K562 (cell line): ENCODE measurements at regions not wholly inside any gene's neighbourhood (a gene's known extent, or its start where the extent isn't known, plus 50 kb on each side); places are given as distances from the start of the nearest gene placed in this dataset.

ENCODE experiments used
- ATAC-seq: fragments of 200-7000 bp; cut with Tn5 transposase; 3 replicates; pipeline ENCODE4 v1.9.1; 2020; ENCODE audit warnings: moderate library complexity
- BruUV-seq: library from RNA; stranded (reverse); fragments of 400-500 nt; replicated peaks from 2 replicates; lab custom pipeline; 2021; lab: Mats Ljungman, UMichigan
- CTCF ChIA-PET: fragments of 300-600 bp; formaldehyde crosslinking; extraction: SDS; loops from one replicate; lab custom pipeline; 2021; ENCODE audit warnings: low intra/inter-chr PET ratio; lab: Yijun Ruan, JAX
- POLR2A ChIA-PET: fragments of 300-600, 350-650 bp; sonication (Branson Sonifier 250); formaldehyde crosslinking; extraction: SDS; loops from one replicate; lab custom pipeline; 2021; ENCODE audit warnings: antibody characterized with exemption, inconsistent platforms; lab: Yijun Ruan, JAX
- DNase-seq, 4 experiments: peaks; one replicate each; pipeline versions ENCODE4 v3.0.0 to v3.0.0-alpha.2; 2011 to 2018; ENCODE audit warnings: low spot score in 3 of 4, mixed read lengths in 3 of 4; ENCODE audit errors: extremely low read depth in 1 of 4
- FAIRE-seq: peaks from 2 replicates; lab custom pipeline; 2011; peaks lifted over from hg19 to GRCh38; lab: Jason Lieb, UNC
- H2AFZ ChIP-seq: 2 replicates; pipeline ENCODE4 v1.6.0; 2011; ENCODE audit warnings: low read depth, low read length, control low read depth, inconsistent platforms
- H3K27ac ChIP-seq: fragments of 200-600 bp; 3 replicates; pipeline ENCODE4 v1.8.0; 2011; ENCODE audit warnings: low read depth, mild to moderate bottlenecking, control low read depth, inconsistent platforms, low read length, moderate library complexity, mixed read lengths; ENCODE audit errors: extremely low read depth
- H3K27me3 ChIP-seq, 2 experiments: fragments of 300-600 bp in 1 of 2; 2 replicates in 1 of 2; 3 replicates in 1 of 2; pipeline versions ENCODE4 v1.6.0 to v1.8.0; 2011; ENCODE audit warnings: inconsistent platforms in 2 of 2, low read length in 2 of 2, mild to moderate bottlenecking in 1 of 2, mixed read lengths in 1 of 2, moderate library complexity in 1 of 2; ENCODE audit not compliant: control insufficient read depth in 2 of 2, insufficient read depth in 2 of 2
- H3K36me3 ChIP-seq: fragments of 300-600 bp; 3 replicates; pipeline ENCODE4 v1.8.0; 2011; ENCODE audit warnings: mild to moderate bottlenecking, low read length, inconsistent platforms; ENCODE audit not compliant: control insufficient read depth, insufficient read depth
- H3K4me1 ChIP-seq, 2 experiments: fragments of 200-600 bp in 1 of 2; replicated peaks in 1 of 2; 2 replicates in 1 of 2; 3 replicates in 1 of 2; pipeline versions ENCODE4 v1.5.1 to v1.8.0; 2011; ENCODE audit warnings: inconsistent platforms in 2 of 2, low read length in 2 of 2, mild to moderate bottlenecking in 1 of 2, mixed read lengths in 1 of 2, moderate library complexity in 1 of 2; ENCODE audit not compliant: control insufficient read depth in 2 of 2, insufficient read depth in 2 of 2
- H3K4me2 ChIP-seq: 2 replicates; pipeline ENCODE4 v1.6.1; 2011; ENCODE audit warnings: low read length, control low read depth, inconsistent platforms, mixed read lengths; ENCODE audit not compliant: insufficient read depth
- H3K4me3 ChIP-seq: fragments of 200-600 bp; sonication (generic), shearing (Covaris generic); 2 replicates; pipeline ENCODE4 v1.5.1; 2016; ENCODE audit warnings: control low read depth, inconsistent platforms
- H3K79me2 ChIP-seq: fragments of 200-600 bp; 3 replicates; pipeline ENCODE4 v1.8.0; 2011; ENCODE audit warnings: low read length, inconsistent platforms; ENCODE audit not compliant: control insufficient read depth, insufficient read depth
- H3K9ac ChIP-seq, 2 experiments: 2 replicates each; pipeline versions ENCODE4 v1.6.0 to v1.6.1; 2011; ENCODE audit warnings: low read depth in 2 of 2, low read length in 2 of 2, control low read depth in 1 of 2, inconsistent platforms in 1 of 2, mild to moderate bottlenecking in 1 of 2, mixed read lengths in 1 of 2; ENCODE audit not compliant: insufficient read depth in 1 of 2
- H3K9me1 ChIP-seq: one replicate; pipeline ENCODE4 v1.6.0; 2011; ENCODE audit warnings: inconsistent platforms, mild to moderate bottlenecking, low read length, moderate library complexity; ENCODE audit not compliant: control insufficient read depth, insufficient read depth
- H3K9me3 ChIP-seq: replicated peaks from 2 replicates; pipeline ENCODE4 v1.5.1; 2011; ENCODE audit warnings: low read depth, low read length, inconsistent platforms; ENCODE audit not compliant: control insufficient read depth, insufficient read depth
- H4K20me1 ChIP-seq: replicated peaks from 2 replicates; pipeline ENCODE4 v1.6.1; 2011; ENCODE audit warnings: low read length, inconsistent platforms, mixed read lengths; ENCODE audit not compliant: control insufficient read depth, insufficient read depth
- ATF7 ChIP-seq: fragments of 450-650 bp; IDR thresholded peaks from 2 replicates; pipeline ENCODE4 v1.7.1; 2014; ENCODE audit warnings: mild to moderate bottlenecking, moderate library complexity
- BACH1 ChIP-seq: fragments of 200-800 bp; sonication (Bioruptor generic); IDR thresholded peaks from 2 replicates; pipeline ENCODE4 v1.6.1; 2016; ENCODE audit warnings: missing genetic modification characterization, missing compliant biosample characterization
- CBFA2T2 ChIP-seq: fragments of 450-650 bp; conservative IDR thresholded peaks from 2 replicates; pipeline ENCODE4 v1.6.1; 2017; ENCODE audit warnings: mild to moderate bottlenecking
- CBX8 ChIP-seq: fragments of 200-600 bp; sonication (generic); IDR thresholded peaks from 2 replicates; pipeline ENCODE4 v1.6.1; 2012; ENCODE audit warnings: borderline replicate concordance, mixed run types, low read depth, mild to moderate bottlenecking, moderate library complexity, mixed read lengths, low read length, control low read depth, inconsistent platforms; ENCODE audit not compliant: poor library complexity, severe bottlenecking; ENCODE audit errors: extremely low read depth
- CHD4 ChIP-seq: fragments of 200-600 bp; sonication (generic); IDR thresholded peaks from 3 replicates; pipeline ENCODE4 v1.6.1; 2012; ENCODE audit warnings: low read depth, mild to moderate bottlenecking, mixed read lengths, low read length, inconsistent platforms; ENCODE audit not compliant: insufficient read depth, insufficient replicate concordance, poor library complexity, severe bottlenecking
- FOSL1 ChIP-seq: fragments of 200-800 bp; sonication (Bioruptor generic); conservative IDR thresholded peaks from 2 replicates; pipeline ENCODE4 v1.6.1; 2016; ENCODE audit warnings: missing genetic modification characterization, missing compliant biosample characterization
- FOXJ2 ChIP-seq: fragments of 200-800 bp; sonication (Bioruptor generic); IDR thresholded peaks from 2 replicates; pipeline ENCODE4 v1.6.1; 2016; ENCODE audit warnings: missing genetic modification characterization, missing compliant biosample characterization
- HOXB6 ChIP-seq: fragments of 250-450 bp; sonication (Bioruptor Pico); IDR thresholded peaks from 2 replicates; pipeline ENCODE4 v1.5.1; 2022; ENCODE audit warnings: mild to moderate bottlenecking, borderline replicate concordance
- JUN ChIP-seq, 2 experiments: sonication (generic) in 1 of 2; formaldehyde crosslinking in 1 of 2; IDR thresholded peaks; 2 replicates each; pipeline versions ENCODE4 v1.6.1 to v1.8.0; 2012 to 2022; ENCODE audit warnings: borderline replicate concordance in 2 of 2, mild to moderate bottlenecking in 2 of 2, improper control_type of control experiment in 1 of 2, low read depth in 1 of 2, low read length in 1 of 2, missing genetic modification reagents in 1 of 2
- KLF1 ChIP-seq: fragments of 450-650 bp; IDR thresholded peaks from 2 replicates; pipeline ENCODE4 v1.6.1; 2016; ENCODE audit warnings: missing genetic modification characterization, missing compliant biosample characterization
- MEF2A ChIP-seq: IDR thresholded peaks from 2 replicates; pipeline ENCODE4 v1.6.1; 2011; ENCODE audit warnings: low read depth, mild to moderate bottlenecking, low read length, moderate library complexity; ENCODE audit not compliant: control insufficient read depth
- NFE2 ChIP-seq: IDR thresholded peaks from 2 replicates; pipeline ENCODE4 v1.6.1; 2014; ENCODE audit warnings: antibody characterized with exemption, low read depth
- NR3C1 ChIP-seq: sonication (generic); formaldehyde crosslinking; IDR thresholded peaks from 2 replicates; pipeline ENCODE4 v1.8.1; 2022; ENCODE audit warnings: missing genetic modification reagents
- PTRF ChIP-seq: fragments of 450-650 bp; IDR thresholded peaks from 2 replicates; pipeline ENCODE4 v1.6.1; 2016; ENCODE audit warnings: mild to moderate bottlenecking, missing genetic modification characterization, missing compliant biosample characterization
- RFX5 ChIP-seq: IDR thresholded peaks from 2 replicates; pipeline ENCODE4 v1.6.1; 2011; ENCODE audit warnings: low read depth, mild to moderate bottlenecking, improper control_type of control experiment, low read length
- SRSF7 ChIP-seq: fragments of 200-400 bp; formaldehyde crosslinking; optimal IDR thresholded peaks from 2 replicates; pipeline ENCODE3; 2017; ENCODE audit warnings: mild to moderate bottlenecking, low read depth, low read length
- XRCC4 ChIP-seq: IDR thresholded peaks from one replicate; pipeline ENCODE4 v1.6.1; 2011; ENCODE audit not compliant: insufficient read depth, insufficient read length; ENCODE audit errors: extremely low read depth
- ZFP36 ChIP-seq: fragments of 150-350 bp; IDR thresholded peaks from 2 replicates; pipeline ENCODE4 v1.6.1; 2018; ENCODE audit warnings: low read length, low read depth; ENCODE audit not compliant: partially characterized antibody
- ZNF146 ChIP-seq: IDR thresholded peaks from one replicate; pipeline ENCODE4 v1.6.1; 2018; ENCODE audit warnings: missing compliant biosample characterization; ENCODE audit not compliant: unreplicated experiment
- WGBS: fragments of 100-300 bp; shearing (Covaris generic); methylation state at CpG from one replicate; pipeline ENCODE4 v1.1.6; 2016; ENCODE audit warnings: low coverage, mixed read lengths; ENCODE audit not compliant: insufficient coverage; ENCODE audit errors: missing lambda C conversion rate; 5-methylcytosine and 5-hydroxymethylcytosine counted together
- in situ Hi-C: fragments of 300-500 bp; cut with MboI; formaldehyde crosslinking; loops from 4 replicates; pipeline ENCODE4 v1.15.0; 2018; ENCODE audit warnings: inconsistent platforms, mixed read lengths
- intact Hi-C: fragments of 100-400 bp; cut with micrococcal nuclease; formaldehyde crosslinking; loops from 2 replicates; pipeline ENCODE4 v1.14.2; 2022
- TF ChIP-seq, protein P1 (sequence below): fragments of 250-450 bp; sonication (Bioruptor Pico); IDR thresholded peaks from 2 replicates; pipeline ENCODE4 v1.4.0; 2020; ENCODE audit warnings: mild to moderate bottlenecking
- TF ChIP-seq, protein P2 (sequence below): sonication (generic); formaldehyde crosslinking; IDR thresholded peaks from 2 replicates; pipeline ENCODE4 v1.8.0; 2022; ENCODE audit warnings: mild to moderate bottlenecking, missing genetic modification reagents

DNA sequence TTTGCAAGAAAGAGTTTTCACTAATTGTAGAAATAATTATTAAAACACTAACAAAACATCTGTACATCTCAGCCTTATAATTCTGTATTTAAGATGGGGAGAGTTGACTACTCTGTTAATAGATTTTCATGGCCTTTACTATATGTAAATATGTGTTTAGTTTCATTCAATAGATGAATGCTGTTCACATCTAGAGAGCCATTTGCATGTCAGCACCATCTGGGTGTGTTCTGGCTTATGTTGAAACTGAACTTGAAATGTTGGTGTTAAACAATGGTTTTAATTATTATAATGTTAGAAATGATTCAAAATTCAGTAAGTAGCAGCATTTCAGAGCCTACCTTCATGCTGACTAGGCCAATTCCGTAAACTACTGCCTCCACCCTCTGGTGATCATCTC, 102.5 kb upstream of the ADAD1 start (continued):
- TF ChIP-seq CHD4 (no peak), HOXB6 (CRISPR knock-in tag) (no peak), FOSL1 (tag) (no peak), BACH1 (no peak), CBFA2T2 (no peak), CBX8 (no peak), MEF2A (no peak)

DNA sequence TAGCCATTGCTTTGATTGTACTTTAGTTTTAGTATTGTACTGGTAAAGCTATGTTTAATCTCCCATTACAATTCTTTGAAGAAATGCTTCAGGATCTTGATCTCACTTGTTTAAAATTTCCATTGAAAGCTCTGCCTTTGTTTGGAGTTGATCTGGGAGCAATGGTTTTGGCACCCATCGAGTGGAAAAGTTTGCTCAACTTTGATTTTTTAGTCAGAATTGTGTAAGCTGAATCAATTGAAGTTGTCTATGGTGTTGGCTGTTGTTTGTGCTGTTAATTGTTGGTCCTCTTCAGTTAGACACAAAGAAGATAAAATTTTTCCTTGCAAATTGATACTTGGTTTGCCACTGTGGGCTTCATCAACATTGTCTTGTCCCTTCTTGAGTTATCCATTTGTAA, 99.8 kb upstream of the ADAD1 start:
- H3K4me2 ChIP-seq = no peak overlapping the region
- peak; percentile 52 for FAIRE-seq
- no peaks in the 10 kb centered on the region for H3K27me3 ChIP-seq
- no peaks in the 10 kb centered on the region for H3K79me2 ChIP-seq
- H3K4me1 ChIP-seq = no peaks in the 10 kb centered on the region
- BruUV-seq = no TSS peak
- WGBS = 5% methylated on average over 1 of the region's 1 CpG
- no peak for DNase-seq
- intact Hi-C loops = no loop called here
- no peaks in the 10 kb centered on the region for H3K9me3 ChIP-seq
- no peaks in the 10 kb centered on the region for H4K20me1 ChIP-seq
- CTCF ChIA-PET = no interaction called here
- H3K9me1 ChIP-seq = no peaks in the 10 kb centered on the region
- H3K27ac ChIP-seq = no peak overlapping the region
- H3K9ac ChIP-seq = no peak overlapping the region
- in situ Hi-C loops = no loop called here
- peaks cover 7% of the 10 kb centered on the region; the same call in 1 of the 3 replicates for H3K36me3 ChIP-seq
- no peak overlapping the region for H2AFZ ChIP-seq
- no peak overlapping the region for H3K4me3 ChIP-seq
- ATAC-seq = no peak
- POLR2A ChIA-PET = interaction anchor here (1.7 kb wide), 1 partner anchor 10 kb away, joined by 5 read pairs; no protein-coding TSS in a partner anchor
- TF ChIP-seq SRSF7 (no peak), JUN (IDR thresholded peaks at IDR 0.05; ENCODE audit: borderline replicate concordance, low read depth, low read length) (no peak), JUN (CRISPR knock-in tag; IDR thresholded peaks at IDR 0.05; ENCODE audit: borderline replicate concordance) (no peak), ZNF146 (CRISPR knock-in tag) (no peak), NFE2 (no peak), XRCC4 (no peak), FOXJ2 (tag) (no peak), KLF1 (tag) (no peak), RFX5 (no peak), ATF7 (no peak), PTRF (tag) (no peak), ZFP36 (no peak), NR3C1 (CRISPR knock-in tag) (no peak)
- TF ChIP-seq, protein P1, sequence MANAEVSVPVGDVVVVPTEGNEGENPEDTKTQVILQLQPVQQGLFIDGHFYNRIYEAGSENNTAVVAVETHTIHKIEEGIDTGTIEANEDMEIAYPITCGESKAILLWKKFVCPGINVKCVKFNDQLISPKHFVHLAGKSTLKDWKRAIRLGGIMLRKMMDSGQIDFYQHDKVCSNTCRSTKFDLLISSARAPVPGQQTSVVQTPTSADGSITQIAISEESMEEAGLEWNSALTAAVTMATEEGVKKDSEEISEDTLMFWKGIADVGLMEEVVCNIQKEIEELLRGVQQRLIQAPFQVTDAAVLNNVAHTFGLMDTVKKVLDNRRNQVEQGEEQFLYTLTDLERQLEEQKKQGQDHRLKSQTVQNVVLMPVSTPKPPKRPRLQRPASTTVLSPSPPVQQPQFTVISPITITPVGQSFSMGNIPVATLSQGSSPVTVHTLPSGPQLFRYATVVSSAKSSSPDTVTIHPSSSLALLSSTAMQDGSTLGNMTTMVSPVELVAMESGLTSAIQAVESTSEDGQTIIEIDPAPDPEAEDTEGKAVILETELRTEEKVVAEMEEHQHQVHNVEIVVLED (CRISPR knock-in tag) = no peak
- TF ChIP-seq, protein P2, sequence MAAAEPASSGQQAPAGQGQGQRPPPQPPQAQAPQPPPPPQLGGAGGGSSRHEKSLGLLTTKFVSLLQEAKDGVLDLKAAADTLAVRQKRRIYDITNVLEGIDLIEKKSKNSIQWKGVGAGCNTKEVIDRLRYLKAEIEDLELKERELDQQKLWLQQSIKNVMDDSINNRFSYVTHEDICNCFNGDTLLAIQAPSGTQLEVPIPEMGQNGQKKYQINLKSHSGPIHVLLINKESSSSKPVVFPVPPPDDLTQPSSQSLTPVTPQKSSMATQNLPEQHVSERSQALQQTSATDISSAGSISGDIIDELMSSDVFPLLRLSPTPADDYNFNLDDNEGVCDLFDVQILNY (CRISPR knock-in tag) = no peak
